T-helper 2 cell treated with Interferon-gamma antibody and Interleukin-4, amounts not matched to agents 100 ng/mL and 5 ng/mL, for 36 hours (primary cell): ENCODE measurements at regions not wholly inside any gene's neighbourhood (a gene's known extent, or its start where the extent isn't known, plus 50 kb on each side); places are given as distances from the start of the nearest gene placed in this dataset.

Source experiments
- intact Hi-C: fragments of 100-400 bp; cut with micrococcal nuclease; formaldehyde crosslinking; loops from one replicate; pipeline ENCODE4 v1.15.1; 2023

GRCh38 chr15:47534673-47535072, 182.6 kb upstream of the SEMA6D start:
- intact Hi-C loops: no loop called here

GRCh38 chr15:47541562-47541961, 175.7 kb upstream of the SEMA6D start:
- intact Hi-C loops: no loop called here

DNA sequence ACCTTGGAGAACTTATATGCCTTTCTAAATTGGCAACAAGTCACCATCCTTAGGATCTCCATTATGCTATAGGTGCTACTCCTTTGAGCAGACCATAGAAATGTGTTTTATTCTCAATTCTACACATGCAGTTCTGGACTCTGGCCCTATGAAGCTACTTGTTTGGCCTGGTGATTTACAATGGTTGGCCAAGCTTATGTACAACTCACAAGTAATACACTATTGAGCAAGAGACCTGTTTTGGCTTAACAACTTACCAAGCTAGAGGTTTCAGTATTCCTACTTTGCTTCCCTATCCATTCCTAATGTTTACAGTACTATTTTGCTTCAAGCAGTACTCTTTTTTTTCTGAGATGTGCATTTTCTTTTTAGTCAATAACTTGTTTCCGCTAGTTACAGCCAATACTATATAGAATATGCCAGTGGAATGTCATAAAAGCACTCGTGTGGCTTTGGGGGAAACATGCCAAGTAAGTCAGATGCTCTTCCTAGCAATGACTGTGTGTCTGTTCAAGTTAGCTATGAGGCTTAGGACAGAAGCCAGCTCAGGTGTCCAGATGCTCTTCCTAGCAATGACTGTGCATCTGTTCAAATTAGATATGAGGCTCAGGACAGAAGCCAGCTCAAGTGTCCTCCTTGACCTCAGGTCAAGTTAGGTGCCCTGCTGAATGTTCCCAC, 174.9 kb upstream of the SEMA6D start:
- intact Hi-C loops: no loop called here

DNA sequence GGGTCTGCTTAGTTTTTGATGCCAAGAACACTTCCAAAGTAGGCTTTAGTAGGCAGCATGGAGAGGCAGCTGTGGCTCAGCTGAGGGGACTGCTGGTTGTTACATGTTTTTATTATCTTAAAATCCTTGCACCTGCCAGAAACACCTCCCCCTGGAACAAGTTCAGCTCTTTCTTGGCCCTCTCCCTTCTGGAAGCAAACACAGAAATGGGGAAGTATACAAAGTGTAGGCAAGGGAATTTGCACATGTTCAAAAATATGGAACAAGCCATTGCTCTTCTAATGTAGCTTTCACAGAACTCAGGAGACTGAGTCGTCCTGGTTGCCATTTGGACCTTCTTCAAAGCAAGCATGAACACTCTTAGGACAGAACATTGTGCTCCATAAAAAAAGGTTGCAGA, 169.1 kb upstream of the SEMA6D start:
- intact Hi-C loops: no loop called here

GRCh38 chr15:47548986-47549385, 168.3 kb upstream of the SEMA6D start:
- intact Hi-C loops: no loop called here

DNA sequence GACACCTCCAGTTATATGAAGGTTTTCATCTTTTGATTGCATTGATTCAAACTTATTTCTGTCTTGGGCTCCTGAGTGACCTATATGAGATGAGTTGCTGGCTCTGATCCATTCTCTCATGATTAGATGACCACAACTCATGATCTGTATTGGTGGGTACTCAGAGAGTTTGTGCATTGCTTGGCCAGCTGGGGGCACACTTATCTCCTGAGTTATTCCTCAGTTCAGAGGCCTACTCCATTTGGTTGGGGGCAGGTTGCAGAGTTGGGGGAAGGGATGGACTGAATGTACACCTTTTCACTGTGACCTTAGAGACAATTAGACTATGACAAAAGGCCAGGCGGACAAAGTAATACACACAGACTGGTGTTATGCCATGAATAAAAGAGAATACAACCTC, 166.2 kb upstream of the SEMA6D start:
- intact Hi-C loops: no loop called here

DNA sequence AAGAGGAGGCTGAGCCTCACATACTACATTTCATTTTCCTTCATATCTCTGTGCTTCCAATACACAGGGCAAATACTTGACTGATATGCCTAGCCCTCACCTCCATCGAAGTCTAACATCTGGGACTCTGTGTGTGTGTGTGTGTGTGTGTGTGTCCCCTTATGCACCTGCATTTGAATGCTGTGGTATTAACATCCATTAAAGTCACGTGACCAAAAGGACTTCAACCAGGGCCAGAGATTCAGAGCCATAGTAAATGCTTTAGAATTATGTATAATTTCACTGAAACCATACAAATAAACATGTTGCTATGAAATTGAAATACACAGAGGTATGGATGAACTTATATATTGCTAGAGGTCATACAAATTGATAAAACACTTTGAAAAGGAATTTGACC, 165.8 kb upstream of the SEMA6D start:
- intact Hi-C loops: no loop called here

DNA sequence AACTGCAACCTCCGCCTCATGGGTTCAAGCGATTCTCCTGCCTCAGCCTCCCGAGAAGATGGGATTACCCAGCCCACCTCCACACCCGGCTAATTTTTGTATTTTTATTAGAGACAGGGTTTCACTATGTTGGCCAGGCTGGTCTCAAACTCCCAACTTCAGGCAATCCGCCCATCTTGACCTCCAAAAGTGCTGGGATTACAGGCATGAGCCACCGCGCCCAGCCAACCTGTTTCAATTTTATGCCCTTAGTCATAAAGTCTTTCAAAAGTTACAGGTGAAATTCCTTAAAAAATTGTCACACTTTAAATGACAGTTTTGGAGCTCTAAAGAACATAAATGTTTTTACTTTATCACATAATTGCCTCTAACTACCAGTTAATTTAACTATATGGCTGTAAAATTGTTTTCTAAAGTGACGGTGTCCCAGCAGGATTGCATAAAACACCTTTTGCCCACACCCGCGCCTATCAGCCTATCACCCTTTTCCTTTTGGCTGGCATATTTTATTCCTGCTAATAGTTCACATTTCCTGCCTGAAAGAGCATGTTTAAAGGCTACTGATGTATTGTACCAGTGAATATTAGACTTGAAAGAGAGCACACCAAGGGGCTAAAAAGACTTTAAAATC, 164.2 kb upstream of the SEMA6D start:
- intact Hi-C loops: no loop called here

GRCh38 chr15:47553947-47554346, 163.4 kb upstream of the SEMA6D start:
- intact Hi-C loops: no loop called here

DNA sequence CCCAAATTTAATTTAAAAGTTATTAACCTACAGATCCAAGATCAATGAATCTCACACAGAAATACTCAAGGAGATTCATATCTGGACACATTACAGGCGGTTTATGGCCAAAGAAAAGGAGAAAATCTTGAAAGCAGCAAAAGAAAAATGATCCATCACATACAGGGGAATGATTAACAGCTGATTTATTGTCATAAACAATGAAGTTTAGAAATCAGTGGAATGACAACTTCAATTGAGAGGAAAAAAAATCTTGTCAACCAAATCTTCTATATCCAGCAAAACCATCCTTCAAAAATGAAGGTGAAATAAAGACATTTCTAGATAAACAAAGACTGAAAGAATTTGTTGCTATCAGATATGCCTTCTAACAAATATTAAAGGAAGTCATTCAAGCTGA, 156.2 kb upstream of the SEMA6D start:
- intact Hi-C loops: no loop called here

GRCh38 chr15:47565949-47566348, 151.4 kb upstream of the SEMA6D start:
- intact Hi-C loops: no loop called here

GRCh38 chr15:47566610-47567009, 150.7 kb upstream of the SEMA6D start:
- intact Hi-C loops: no loop called here

DNA sequence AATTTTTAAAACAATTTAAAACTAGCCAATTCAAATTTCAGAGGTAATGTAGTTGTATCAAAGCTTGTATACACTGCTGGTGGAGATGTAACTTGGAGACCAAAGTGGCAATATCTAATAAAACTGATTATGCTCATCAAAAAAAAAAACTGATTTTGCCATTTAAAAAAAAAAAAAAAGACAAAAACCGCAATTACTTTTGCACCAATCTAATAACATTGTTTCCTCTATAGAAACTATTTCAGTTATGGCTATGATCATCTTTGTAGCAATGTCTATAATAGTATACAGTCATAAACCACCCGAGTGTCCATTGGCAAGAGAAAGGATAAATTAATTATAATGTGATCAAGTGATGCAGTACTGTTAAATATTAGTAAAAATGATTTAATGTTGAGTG, 149.3 kb upstream of the SEMA6D start:
- intact Hi-C loops: no loop called here

DNA sequence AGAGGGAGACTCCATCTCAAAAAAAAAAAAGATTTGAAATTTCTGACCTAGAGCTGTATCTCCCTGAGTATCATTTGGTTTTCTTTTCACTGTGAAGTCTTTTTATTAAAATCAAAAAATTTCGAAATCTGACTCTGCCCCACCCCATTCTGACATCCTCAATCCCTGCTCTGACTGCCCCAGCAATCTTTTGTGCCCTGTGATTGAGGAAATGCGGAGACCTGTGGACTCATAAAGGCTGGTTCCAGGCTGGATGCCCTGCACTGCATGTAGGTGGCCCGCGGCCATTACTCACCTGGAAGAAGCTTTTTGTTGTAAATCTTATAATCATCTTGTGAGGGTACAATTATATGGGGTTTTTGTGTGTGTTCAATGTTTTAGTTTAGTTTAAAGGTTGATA, 147.3 kb upstream of the SEMA6D start:
- intact Hi-C loops: no loop called here

DNA sequence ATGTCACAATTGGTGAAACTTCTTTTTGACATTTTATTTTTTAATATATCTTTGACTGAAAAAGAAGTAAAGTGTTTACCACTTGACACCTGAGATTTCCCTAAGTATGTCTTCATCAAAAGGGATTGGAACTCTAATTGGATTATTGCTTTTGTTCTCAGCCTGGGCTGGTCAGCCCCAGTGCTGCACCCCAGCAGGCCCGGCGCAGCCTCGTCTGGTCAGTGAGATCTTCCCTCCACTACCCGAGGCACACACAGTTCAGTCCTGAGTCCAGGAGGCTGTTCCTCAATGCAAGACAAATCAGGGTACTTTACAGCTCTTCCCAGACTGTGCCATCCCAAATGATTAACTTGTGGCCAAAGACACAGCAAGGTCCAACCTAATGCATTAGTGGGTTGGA, 146.9 kb upstream of the SEMA6D start:
- intact Hi-C loops: no loop called here

- intact Hi-C loops: no loop called here
Observed at GRCh38 chr15:47570881-47571640, 146.2 kb upstream of the SEMA6D start.

- intact Hi-C loops: no loop called here
Observed at GRCh38 chr15:47573673-47574072, 143.6 kb upstream of the SEMA6D start.

DNA sequence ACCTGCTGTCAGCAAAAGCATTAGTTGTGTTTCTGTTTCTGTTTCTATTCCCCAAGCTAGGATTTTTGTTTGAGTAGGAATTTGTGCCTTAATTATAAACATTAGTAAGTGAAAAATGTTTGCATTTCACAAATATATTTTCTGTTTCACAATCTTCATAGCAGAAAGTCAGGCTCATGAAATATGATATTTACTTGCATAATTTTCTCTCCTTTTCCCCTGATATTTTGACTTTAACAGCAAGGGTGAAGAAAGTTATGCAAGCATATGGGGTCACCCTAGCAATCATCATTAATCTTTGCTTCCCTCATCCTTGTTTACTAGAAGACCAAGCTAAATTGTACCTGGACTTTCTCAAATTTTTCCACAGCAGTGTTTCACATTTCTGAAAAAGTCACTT, 140.3 kb upstream of the SEMA6D start:
- intact Hi-C loops: no loop called here

DNA sequence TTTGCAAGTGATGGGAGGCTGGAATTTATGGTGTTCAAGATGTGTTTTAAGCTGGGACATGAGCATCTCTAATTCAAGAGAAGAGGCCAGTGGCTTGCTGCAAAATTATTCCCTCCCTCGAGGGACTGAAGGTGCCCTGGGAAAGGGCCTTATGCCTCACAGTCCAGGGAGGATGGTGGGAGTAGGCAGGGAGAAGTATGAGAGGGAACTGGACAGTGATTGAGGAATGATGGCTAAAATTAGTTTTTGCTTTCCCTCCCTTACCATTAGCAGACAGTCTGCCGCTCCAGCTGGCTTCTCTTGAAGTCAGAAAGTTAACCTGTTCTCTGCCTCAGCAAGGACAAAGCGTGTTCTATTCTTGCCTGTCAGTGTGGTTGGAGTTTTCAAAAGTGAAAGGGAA, 139.8 kb upstream of the SEMA6D start:
- intact Hi-C loops: no loop called here

- intact Hi-C loops: no loop called here
Observed at GRCh38 chr15:47582233-47582632, 135.1 kb upstream of the SEMA6D start.

DNA sequence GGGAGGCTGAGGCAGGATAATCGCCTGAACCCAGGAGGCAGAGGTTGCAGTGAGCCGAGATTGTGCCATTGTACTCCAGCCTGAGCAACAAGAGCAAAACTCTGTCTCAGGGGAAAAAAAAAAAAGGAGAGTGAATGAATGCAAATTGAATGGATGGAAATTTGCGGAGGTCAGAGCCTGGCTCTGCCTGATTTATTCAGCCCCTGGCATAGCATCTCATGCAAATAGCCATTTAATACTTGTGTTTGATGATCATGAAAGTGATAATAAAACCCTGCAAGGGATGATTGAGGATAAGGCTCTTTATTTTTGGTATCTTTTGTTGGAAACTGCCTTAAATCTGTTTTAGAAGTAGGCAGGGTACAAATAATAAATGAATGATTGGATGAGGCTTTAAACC, 133.0 kb upstream of the SEMA6D start:
- intact Hi-C loops: no loop called here

GRCh38 chr15:47586653-47587224, 130.6 kb upstream of the SEMA6D start:
- intact Hi-C loops: no loop called here
